GM19467 (cell line): ENCODE measurements at regions not wholly inside any gene's neighbourhood (a gene's known extent, or its start where the extent isn't known, plus 50 kb on each side); places are given as distances from the start of the nearest gene placed in this dataset.
A peak's percentile ranks its signal among the peaks of the same experiment; 100 is the strongest.

ENCODE experiments used
- ATAC-seq: cut with Tn5 transposase; IDR thresholded peaks from one replicate; pipeline ENCODE4 v1.9.1; 2021; ENCODE audit warnings: mild to moderate bottlenecking, moderate library complexity; ENCODE audit not compliant: unreplicated experiment

GRCh38 chr4:36709991-36710390 lies 428.6 kb downstream of the DTHD1 start:
- ATAC-seq = no peak

- ATAC-seq = no peak
Measured at GRCh38 chr4:36712013-36712412, 430.6 kb downstream of the DTHD1 start.

- ATAC-seq = no peak
Measured at GRCh38 chr4:36716874-36717273, 435.5 kb downstream of the DTHD1 start.

GRCh38 chr4:36719425-36719824 lies 438.0 kb downstream of the DTHD1 start:
- no peak for ATAC-seq

GRCh38 chr4:36722986-36723385 lies 441.6 kb downstream of the DTHD1 start:
- ATAC-seq = no peak

GRCh38 chr4:36734334-36734733 lies 452.9 kb downstream of the DTHD1 start:
- ATAC-seq = no peak

GRCh38 chr4:36737691-36738090 lies 456.3 kb downstream of the DTHD1 start:
- no peak for ATAC-seq

GRCh38 chr4:36740796-36741310 lies 459.4 kb downstream of the DTHD1 start:
- ATAC-seq = no peak

- ATAC-seq = no peak
Measured at GRCh38 chr4:36747277-36748129, 466.1 kb downstream of the DTHD1 start.

- ATAC-seq = no peak
Measured at GRCh38 chr4:36753048-36753447, 471.6 kb downstream of the DTHD1 start.

GRCh38 chr4:36757580-36758311 lies 476.3 kb downstream of the DTHD1 start:
- no peak for ATAC-seq

GRCh38 chr4:36758312-36759178 lies 477.1 kb downstream of the DTHD1 start:
- ATAC-seq = no peak

- no peak for ATAC-seq
Measured at GRCh38 chr4:36761607-36762006, 480.2 kb downstream of the DTHD1 start.

GRCh38 chr4:36763814-36764213 lies 480.7 kb upstream of the NWD2 start:
- ATAC-seq = no peak

GRCh38 chr4:36767596-36767995 lies 476.9 kb upstream of the NWD2 start:
- no peak for ATAC-seq

GRCh38 chr4:36771411-36772153 lies 473.0 kb upstream of the NWD2 start:
- peak; percentile 42 for ATAC-seq

GRCh38 chr4:36772154-36772516 lies 472.4 kb upstream of the NWD2 start:
- ATAC-seq = peak; percentile 54

- no peak for ATAC-seq
Measured at GRCh38 chr4:36773467-36773866, 471.1 kb upstream of the NWD2 start.

- no peak for ATAC-seq
Measured at GRCh38 chr4:36775544-36775943, 469.0 kb upstream of the NWD2 start.

GRCh38 chr4:36779601-36780000 lies 464.9 kb upstream of the NWD2 start:
- ATAC-seq = no peak
